HG03442 (cell line): ENCODE measurements at regions not wholly inside any gene's neighbourhood (a gene's known extent, or its start where the extent isn't known, plus 50 kb on each side); places are given as distances from the start of the nearest gene placed in this dataset.
A peak's percentile ranks its signal among the peaks of the same experiment; 100 is the strongest.
"Not testable (repeated sequence)": the region's sequence is repeated elsewhere in the genome, so short reads cannot be mapped to it uniquely, and the experiment has no call there.

Source experiments
- ATAC-seq: cut with Tn5 transposase; IDR thresholded peaks from one replicate; pipeline ENCODE4 v1.9.1; 2021; ENCODE audit warnings: mild to moderate bottlenecking, moderate library complexity; ENCODE audit not compliant: unreplicated experiment

DNA sequence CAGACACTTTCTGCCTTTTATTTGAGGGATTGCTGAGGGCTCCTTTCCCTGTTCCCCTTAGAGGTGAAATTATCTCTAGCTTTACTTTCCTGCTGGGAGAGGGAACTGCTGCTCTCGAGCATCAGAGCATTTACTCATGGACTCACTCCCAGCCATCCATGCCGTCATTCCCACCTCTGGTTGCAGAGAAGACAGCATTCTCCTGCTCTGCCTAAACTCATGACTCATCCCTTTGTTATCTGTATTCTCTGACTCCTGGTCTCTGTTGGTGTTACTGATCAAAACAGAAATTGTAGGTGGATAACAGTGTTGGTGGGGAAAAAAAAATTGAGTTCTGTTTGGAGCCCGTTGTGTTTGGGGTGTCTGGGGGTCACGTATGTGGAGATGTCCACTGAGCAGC is 159.3 kb downstream of the TTC8 start:
- no peak for ATAC-seq

DNA sequence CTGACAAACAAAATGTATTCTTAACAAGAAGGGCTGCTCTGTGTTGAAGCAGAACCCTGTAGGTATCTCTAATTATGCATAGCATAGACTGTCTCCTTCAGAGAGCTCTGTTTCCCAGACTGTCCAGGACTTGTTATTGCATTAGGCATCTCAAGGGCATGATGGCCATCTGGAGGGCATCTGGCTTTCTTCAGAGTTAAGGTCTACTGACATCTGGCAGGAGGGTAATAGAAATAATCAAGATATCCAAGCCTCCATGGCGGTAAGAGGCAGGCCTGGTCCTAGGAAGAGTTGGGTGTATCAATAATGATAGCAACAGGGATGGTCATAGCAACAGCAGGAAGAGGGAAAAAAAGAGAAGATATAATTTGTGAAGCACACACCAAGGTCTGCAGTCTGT is 161.2 kb downstream of the TTC8 start:
- ATAC-seq: no peak

GRCh38 chr14:88986146-88986841 is 161.8 kb downstream of the TTC8 start:
- ATAC-seq: no peak

DNA sequence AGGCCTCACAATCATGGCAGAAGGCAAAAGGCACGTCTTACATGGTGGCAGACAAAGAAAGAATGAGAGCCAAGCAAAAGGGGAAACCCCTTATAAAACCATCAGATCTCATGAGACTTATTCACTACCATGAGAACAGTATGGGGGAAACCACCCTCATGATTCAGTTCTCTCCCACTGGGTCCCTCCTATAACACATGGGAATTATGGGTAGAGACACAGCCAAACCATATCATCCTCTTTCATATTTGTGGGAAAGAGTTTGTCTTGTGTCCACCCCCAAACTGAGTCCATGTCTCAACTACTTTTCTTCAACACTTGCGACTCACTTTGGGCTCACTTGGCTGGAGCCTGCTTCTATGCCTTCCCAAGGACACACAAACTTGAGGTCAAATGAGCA is 162.5 kb downstream of the TTC8 start:
- not testable (repeated sequence) for ATAC-seq

DNA sequence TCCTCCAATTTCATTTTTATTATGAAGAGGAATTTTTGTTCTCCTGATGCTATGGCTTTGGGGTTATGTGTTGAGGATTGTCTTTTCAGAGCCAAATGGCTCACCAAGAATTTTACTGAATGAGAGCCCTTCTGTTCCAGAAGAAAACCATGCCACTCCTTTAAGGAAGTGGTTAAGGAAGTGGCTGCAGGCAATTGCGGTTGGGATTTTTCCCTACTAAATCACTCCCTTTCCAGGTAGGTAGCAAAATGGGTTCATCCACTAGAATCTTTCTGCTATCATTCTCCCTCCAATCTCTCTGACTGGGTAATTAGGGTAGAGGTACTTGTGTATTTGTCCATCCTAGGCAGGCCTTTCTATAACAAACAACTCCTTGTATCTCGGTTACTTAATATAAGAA is 163.1 kb downstream of the TTC8 start:
- no peak for ATAC-seq

DNA sequence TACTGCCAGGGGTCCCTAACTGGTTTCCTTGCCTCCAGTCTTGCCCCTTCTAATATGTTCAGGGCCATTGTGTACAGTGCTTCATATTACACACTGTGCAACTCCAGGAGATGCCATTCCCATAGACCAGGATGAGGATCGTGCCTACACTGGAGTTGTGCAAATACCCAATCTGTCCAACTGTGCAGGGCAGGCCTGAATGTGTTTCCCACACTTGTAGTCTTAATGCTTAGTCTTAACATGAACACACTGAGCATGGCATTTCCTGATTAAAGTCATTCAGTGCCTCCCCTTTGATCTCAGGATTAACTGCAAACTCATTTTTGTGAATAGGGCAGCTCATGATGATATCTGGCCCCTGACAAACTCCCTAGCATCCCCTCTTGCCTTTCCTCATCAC is 165.5 kb downstream of the TTC8 start:
- ATAC-seq: no peak

GRCh38 chr14:88990856-88991255 is 166.4 kb downstream of the TTC8 start:
- ATAC-seq: no peak

DNA sequence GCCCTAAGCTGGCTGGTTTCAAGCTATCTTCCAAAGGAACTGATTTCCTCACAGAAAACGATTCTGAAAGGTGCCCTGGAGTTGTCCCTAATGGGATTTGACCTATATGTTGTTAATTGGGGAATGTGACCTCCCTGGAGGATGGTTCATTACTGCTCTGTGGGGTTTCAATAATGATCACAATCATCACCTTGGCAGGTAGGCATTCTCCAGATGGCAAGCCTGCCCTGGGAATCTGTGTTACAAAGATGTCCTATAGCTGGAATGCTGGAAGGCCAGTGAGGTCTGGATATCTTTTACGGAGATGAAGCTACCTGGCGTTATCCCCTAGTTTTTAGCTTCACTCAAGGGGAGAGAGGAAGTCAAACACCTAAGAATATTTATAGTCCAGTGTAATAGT is 167.6 kb downstream of the TTC8 start:
- no peak for ATAC-seq

GRCh38 chr14:88993946-88994345 is 169.5 kb downstream of the TTC8 start:
- ATAC-seq: no peak

GRCh38 chr14:88995437-88996198 is 171.2 kb downstream of the TTC8 start:
- no peak for ATAC-seq

- ATAC-seq: no peak
Observed at GRCh38 chr14:88998027-88998426, 173.6 kb downstream of the TTC8 start.

DNA sequence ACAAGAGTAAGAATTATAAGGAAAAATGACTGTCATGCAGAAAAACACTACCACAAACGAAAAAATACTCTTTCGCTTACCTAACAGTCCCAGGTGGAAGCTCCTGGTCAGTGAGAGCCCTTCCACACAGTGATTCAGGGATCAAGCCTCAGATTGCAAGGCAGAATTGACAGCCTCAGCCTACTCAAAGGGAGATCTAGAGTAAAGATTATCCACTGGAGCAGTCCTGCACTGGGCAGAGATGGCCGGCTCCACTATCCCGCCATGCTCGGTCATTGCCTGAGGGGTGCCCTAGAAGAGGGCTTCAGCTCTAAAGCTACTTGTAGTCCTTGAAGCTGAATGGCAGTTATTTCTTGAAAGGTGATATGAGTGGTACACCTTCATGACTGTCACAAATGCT is 174.7 kb downstream of the TTC8 start:
- no peak for ATAC-seq

- peak; percentile 71 for ATAC-seq
Observed at GRCh38 chr14:89000007-89000942, 175.8 kb downstream of the TTC8 start.

DNA sequence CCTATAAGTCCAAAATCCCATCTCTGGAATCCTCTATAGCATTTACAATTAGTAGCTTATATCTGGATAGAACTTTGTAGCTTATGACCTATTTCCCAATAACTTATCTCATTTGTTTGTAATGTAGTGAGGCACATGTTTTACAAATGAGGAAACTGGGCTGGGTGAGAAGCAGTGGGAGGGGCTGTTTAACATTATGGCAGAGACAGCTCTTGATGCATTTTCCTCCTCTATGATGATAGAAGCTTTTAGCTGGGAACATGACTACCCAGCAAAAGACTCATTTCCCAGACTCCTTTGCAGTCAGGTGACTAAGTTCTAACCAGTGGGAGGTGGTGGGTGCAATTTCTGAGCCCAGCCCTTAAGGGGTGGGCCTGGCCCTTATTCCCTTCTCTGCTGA is 179.7 kb downstream of the TTC8 start:
- ATAC-seq: no peak

DNA sequence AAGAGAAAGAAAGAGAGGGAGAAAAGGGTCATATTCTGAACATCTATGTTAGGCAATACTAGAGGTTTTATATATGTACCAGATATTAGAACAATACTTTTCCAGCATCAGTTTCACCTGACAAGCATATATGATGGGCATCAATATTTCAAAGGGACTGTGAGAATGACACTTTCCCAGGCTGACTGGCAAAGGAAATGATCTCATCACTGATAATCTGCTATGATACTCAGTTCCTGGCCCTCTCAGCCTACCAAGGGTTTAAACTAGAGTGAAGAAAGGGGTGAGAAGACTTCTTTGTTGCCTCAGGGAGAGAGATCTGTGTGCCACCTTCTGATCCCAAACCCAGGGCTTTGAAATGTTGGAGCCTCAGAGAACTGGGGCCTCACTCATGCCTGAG is 183.5 kb downstream of the TTC8 start:
- ATAC-seq: no peak

GRCh38 chr14:89011355-89012281 is 187.2 kb downstream of the TTC8 start:
- no peak for ATAC-seq

- ATAC-seq: no peak
Observed at GRCh38 chr14:89012282-89013097, 188.0 kb downstream of the TTC8 start.

GRCh38 chr14:89013098-89013504 is 188.7 kb downstream of the TTC8 start:
- ATAC-seq: no peak

DNA sequence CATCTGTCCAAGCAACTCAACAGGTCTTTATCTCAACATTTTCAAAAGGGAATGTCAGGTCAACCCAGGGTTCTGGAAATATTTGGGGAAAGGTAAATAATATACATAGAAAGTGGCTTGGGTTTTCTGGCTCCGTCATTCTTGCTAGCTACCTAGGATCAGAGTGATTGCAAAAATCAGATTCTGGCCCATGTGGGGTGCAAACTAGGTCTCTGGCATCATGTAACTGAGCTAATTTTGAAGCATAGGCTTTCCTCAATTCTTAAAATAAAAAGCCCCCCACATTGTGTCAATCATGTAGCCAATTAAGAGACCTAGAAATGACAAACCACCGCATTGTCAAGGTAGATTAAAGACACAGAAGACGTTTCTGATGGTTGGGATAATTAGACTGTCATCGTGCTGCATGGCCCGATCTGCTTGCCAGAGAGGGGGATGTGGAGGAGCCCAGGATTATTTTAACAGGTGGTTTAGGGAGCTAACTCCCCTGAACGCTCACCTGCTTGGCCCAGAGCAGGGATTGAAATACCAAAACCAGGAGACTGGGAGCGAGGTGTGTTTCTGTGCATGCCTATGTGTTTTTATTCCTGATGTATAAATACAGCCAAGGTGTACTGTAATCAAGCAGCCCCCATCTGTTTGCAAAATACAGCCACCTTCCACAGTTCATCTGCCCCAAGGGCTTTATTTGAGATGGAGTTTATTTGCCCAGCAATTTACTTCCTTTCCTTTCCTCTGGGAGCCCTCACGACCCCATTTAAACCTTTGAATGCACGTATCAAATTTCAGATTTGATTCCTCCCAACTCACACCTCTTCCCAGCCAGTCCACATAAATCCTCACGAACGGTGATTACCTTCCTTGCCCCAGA is 189.5 kb downstream of the TTC8 start:
- ATAC-seq: no peak
